Kidney tubule cell (primary cell): ENCODE measurements at regions not wholly inside any gene's neighbourhood (a gene's known extent, or its start where the extent isn't known, plus 50 kb on each side); places are given as distances from the start of the nearest gene placed in this dataset.
"Not testable (repeated sequence)": the region's sequence is repeated elsewhere in the genome, so short reads cannot be mapped to it uniquely, and the experiment has no call there.

ENCODE experiments used
- DNase-seq: peaks from one replicate; pipeline ENCODE4 v3.0.0-alpha.2; 2018; ENCODE audit warnings: low spot score

GRCh38 chr3:188974856-188975599 is 196.7 kb upstream of the TPRG1 start:
- no peak for DNase-seq

GRCh38 chr3:188975600-188976314 is 196.0 kb upstream of the TPRG1 start:
- DNase-seq = no peak

- DNase-seq = no peak
Observed at GRCh38 chr3:188976407-188976806, 195.4 kb upstream of the TPRG1 start.

GRCh38 chr3:188978421-188979171 is 193.2 kb upstream of the TPRG1 start:
- no peak for DNase-seq

GRCh38 chr3:188979248-188979647 is 192.5 kb upstream of the TPRG1 start:
- no peak for DNase-seq

- no peak for DNase-seq
Observed at GRCh38 chr3:188979669-188980310, 192.0 kb upstream of the TPRG1 start.

GRCh38 chr3:188993181-188993580 is 178.6 kb upstream of the TPRG1 start:
- DNase-seq = no peak

- DNase-seq = peak; percentile 85
Observed at GRCh38 chr3:189001559-189001958, 170.2 kb upstream of the TPRG1 start.

GRCh38 chr3:189003410-189003809 is 168.4 kb upstream of the TPRG1 start:
- DNase-seq = no peak

- DNase-seq = no peak
Observed at GRCh38 chr3:189013224-189013888, 158.4 kb upstream of the TPRG1 start.

GRCh38 chr3:189014526-189014925 is 157.2 kb upstream of the TPRG1 start:
- no peak for DNase-seq

- not testable (repeated sequence) for DNase-seq
Observed at GRCh38 chr3:189022576-189023466, 148.9 kb upstream of the TPRG1 start.

- DNase-seq = no peak
Observed at GRCh38 chr3:189025866-189026265, 145.9 kb upstream of the TPRG1 start.

GRCh38 chr3:189027626-189028155 is 144.1 kb upstream of the TPRG1 start:
- DNase-seq = no peak

- DNase-seq = no peak
Observed at GRCh38 chr3:189038773-189039745, 132.7 kb upstream of the TPRG1 start.

- no peak for DNase-seq
Observed at GRCh38 chr3:189040656-189041335, 131.0 kb upstream of the TPRG1 start.

- peak; percentile 72 for DNase-seq
Observed at GRCh38 chr3:189041482-189042090, 130.2 kb upstream of the TPRG1 start.

GRCh38 chr3:189042832-189043231 is 128.9 kb upstream of the TPRG1 start:
- DNase-seq = no peak
